Right hindlimb (tissue), 1 donor: ENCODE measurements at regions not wholly inside any gene's neighbourhood (a gene's known extent, or its start where the extent isn't known, plus 50 kb on each side); places are given as distances from the start of the nearest gene placed in this dataset.

Experiments used
- DNase-seq: peaks from one replicate; pipeline ENCODE4 v3.0.0-alpha.2; 2018

GRCh38 chr10:44627591-44628354 lies 242.9 kb upstream of the CXCL12 start:
- no peak for DNase-seq

- DNase-seq, result no peak
Measured at GRCh38 chr10:44628921-44629320, 244.0 kb upstream of the CXCL12 start.

DNA sequence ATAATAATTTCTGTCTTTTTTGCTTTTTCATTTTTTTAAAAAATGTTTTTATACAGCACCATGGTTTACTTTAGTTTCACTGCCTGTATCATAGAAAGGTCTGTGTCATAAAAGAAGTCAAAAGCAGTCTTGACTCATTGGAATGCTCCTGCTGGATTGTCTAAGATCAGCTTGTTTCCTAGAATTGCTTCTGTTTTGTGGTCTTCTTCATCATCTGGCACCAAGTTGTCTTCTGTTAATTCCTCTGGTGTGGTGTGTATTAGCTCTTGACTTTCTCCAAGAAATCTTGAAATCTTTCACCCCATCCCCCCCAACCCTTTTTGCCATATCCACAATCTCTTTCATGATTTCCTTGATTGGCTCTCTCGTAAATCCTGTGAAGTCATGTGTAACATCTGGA lies 250.3 kb upstream of the CXCL12 start:
- DNase-seq, result no peak

GRCh38 chr10:44636625-44637024 lies 251.7 kb upstream of the CXCL12 start:
- no peak for DNase-seq

DNA sequence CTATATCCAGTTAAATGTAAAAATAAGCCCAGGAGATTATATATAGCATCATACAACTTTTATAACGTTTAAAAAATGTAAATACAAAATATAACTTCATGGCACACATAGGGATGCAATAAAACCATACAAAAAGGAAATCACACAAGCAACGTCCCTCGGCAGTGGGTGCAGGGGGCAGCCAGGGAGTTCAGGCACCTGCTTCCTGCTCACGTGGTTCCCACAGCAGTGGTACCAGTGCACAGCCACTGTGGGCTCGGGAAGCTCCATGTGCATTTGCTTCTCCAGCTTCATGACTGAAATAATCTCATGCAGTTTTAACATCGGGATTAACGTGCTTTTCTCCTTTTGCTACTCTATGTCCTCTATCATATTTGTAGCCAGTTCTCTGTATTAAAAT lies 255.5 kb upstream of the CXCL12 start:
- DNase-seq, result no peak

- no peak for DNase-seq
Measured at GRCh38 chr10:44647473-44647872, 262.6 kb upstream of the CXCL12 start.

DNA sequence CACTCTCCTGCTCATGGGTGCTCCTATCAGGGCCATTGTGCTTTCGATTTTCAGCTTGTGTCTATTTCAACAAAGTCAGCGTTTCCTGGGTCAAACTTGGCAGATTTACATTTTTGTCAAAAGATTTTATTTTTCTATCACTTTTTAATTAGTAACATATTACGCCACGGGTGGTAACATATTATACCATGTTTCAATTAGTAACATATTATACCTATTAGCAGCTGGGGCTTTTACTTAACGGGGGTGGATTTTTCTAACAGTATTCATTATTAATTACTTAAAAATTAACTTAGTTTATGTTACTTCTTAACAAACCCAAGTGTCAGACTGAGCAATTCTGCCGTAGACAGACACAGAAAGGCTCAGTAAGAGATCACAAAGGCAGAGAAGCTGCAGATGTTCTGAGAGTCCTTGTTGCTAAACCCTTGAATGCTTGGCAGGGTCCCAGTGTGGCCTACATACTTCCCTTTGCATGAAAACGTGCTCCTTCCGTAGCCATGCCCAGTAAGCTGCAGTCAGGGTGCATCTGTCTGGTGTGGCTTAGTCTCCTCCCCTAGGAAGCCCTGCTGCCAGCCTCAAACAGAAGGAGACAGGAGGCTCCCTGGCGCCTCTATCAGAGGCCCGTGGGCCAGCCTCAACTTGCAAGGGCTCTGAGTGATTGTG lies 263.1 kb upstream of the CXCL12 start:
- DNase-seq, result peak; percentile 63

DNA sequence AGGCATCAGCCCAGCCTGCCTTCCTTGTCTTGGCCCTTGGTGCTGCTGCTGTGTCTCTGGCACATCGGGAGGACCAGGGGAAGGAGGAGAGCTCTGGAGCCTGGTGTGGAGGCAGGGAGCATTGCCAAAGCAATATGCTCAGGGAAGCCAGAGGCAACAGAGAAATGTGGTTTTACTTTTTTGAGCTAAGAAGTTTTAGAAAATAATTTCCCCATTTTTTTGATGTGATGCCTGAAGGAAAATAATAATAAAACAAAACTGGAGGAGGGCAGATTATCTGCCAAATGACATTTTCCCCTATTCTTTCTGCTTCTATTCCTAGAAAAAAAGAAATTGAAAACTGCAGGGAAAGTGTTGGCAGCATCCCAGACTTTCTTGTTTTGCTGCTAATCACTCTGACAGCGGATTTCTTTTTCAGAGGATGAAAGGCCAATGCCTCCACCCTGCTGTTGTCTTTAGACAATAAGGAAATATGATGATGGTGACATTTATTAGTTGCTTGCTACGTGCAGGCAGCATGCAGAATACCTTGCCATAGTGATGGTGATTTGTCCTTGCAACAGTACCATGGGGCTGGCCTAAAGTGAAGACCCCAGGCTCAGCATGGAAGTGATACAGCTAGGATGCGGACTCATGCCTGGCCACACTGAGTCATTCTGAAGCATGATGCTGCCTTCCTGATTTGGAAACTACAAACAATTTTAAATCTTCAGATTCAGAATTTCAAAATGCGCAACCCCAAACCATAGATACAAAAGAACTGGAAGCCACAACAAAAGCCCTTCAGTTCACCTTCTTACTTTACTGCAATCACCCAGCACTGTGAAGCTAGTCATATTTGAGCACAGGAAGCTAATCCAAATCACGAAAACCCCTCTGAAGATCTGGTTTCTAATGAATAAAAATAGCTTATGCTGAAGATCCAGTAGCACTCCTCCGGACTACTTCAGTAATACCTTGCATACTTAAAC lies 260.2 kb upstream of the TMEM72 start:
- DNase-seq, result peak; percentile 58

- peak; percentile 78 for DNase-seq
Measured at GRCh38 chr10:44651834-44652233, 259.3 kb upstream of the TMEM72 start.

DNA sequence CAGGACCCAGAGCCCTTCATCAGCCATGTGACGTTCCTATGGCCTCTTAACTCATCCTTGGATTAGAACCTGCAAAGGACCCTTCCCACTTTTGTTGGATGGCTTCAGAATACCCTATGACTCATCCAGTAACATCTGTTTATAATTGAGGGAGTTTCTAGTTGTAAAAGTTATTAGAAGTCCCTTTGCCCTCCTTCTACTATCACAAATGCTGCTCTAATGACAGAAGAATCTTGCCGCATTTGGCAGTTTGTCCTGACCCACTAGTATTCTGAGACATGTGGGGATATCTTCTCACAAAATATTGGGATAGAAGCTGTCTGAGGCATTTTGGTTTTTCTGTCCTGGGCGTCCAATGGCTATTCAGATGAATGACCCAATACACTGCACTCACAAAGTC lies 251.8 kb upstream of the TMEM72 start:
- DNase-seq, result no peak

DNA sequence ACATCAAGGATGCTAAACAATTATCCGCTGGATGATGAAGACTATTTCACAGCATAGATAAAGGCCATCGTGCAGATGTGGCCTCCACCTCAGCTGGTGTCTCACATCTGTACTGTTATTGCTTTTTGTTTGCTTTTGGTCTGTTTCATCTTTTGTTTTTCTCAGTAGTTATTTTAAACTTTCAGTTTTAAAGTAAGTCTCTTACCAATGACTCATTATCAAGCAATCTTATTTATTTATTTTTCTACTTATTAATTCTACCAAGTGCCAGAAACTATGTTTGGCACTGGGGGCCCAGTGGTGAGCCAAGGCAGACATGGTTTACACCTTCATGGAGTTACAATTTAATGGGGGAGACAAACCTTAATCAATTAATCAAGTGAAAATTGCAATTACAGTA lies 250.9 kb upstream of the TMEM72 start:
- DNase-seq, result no peak

- no peak for DNase-seq
Measured at GRCh38 chr10:44662051-44662450, 249.1 kb upstream of the TMEM72 start.

GRCh38 chr10:44668336-44668735 lies 242.8 kb upstream of the TMEM72 start:
- no peak for DNase-seq

DNA sequence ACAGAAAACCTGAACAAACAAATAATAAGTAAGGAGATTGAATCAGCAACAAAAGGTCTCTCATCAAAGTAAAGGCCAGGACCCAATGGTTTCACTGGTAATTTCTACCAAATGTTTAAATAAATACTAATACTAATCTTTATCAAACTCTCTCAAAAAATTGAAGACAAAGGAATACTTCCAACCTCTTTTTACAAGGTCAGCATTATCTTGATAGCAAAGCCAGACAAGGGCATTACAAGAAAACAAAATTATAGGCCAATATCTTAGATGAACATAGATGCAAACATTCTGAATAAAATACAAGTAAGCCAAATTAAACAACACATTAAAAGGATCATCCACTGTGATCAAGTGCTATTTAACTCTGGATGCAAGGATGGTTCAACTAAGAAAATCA lies 239.8 kb upstream of the TMEM72 start:
- no peak for DNase-seq

GRCh38 chr10:44673245-44673983 lies 237.7 kb upstream of the TMEM72 start:
- DNase-seq, result no peak

GRCh38 chr10:44674536-44675386 lies 236.4 kb upstream of the TMEM72 start:
- DNase-seq, result no peak

DNA sequence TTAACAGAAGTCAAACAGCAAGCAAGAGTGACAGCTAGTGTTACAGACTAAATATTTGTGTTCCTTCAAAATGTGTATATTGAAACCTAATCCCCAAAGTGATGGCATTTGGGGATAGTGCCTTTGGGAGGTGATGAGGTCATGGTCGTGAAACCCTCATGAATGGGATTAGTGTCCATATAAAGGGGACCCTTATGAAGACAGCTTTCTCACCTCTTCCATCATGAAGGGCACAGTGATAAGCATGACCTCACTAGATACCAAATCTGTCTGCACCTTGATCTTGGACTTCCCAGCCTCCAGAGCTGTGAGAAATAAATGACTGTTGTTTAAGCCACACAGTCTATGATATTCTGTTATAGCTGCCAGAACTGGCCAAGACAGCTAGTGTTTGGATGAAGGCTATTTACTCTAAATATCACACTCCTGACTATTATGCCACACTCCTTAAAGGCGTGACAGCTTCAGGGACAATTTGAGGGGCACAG lies 235.7 kb upstream of the TMEM72 start:
- DNase-seq, result no peak

GRCh38 chr10:44680764-44681163 lies 230.4 kb upstream of the TMEM72 start:
- DNase-seq, result no peak

DNA sequence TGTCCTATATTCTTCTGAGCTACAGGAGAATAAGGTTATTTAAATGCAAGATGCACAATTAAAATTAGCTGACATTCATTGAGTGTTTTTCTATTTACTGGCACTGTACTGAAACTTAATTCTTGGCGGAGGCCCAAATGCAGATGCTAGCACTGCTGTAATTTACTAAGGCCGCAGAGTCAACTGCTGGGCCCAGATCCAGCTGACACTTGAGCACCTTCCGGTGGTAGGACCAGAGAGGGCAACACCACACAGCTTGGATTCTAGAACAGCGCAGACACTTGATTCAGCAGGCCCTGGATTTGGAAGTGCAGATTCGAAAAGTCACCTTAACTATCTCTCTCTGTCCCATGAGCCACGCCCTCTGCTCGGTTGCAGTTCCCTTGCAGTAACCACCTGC lies 228.6 kb upstream of the TMEM72 start:
- DNase-seq, result no peak

- DNase-seq, result no peak
Measured at GRCh38 chr10:44684661-44685060, 226.5 kb upstream of the TMEM72 start.

DNA sequence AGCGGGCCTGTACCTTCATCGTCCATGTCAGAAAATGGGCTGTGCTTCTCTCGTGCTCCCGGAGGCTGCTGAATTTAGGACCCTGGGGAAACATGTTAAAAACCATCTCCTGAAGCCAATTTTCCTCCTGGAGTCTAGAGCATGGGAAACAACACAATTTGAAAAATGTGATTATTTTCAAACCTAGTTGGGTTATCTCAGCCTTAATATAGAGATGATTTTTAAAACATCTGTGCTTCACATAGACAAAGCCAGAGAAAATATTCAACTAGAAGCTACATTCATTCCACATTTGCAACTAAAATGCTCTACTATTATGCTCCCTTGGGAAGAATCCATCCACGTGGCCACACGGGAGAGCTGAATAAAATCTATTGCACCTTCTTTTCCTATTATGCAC lies 225.9 kb upstream of the TMEM72 start:
- DNase-seq, result no peak

DNA sequence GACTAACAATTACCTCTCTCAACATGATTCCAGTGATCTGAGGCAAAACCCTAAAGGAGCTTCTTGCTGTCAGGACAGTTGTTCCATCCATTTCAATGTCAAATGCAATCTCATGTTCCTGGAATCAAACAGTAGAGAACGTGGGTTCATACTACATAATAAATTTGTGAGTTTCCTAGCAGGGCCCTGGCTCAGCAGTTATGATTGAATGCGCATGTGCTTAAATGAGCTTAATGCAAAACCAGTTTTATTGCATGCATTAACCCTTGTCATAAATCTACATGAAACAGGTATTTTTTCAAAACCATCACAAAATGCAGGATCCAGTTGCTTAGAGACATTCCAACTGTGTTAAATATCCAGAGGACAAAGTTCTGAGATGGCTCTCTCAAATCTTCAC lies 225.4 kb upstream of the TMEM72 start:
- DNase-seq, result no peak
